HepG2 (cell line): ENCODE measurements at regions not wholly inside any gene's neighbourhood (a gene's known extent, or its start where the extent isn't known, plus 50 kb on each side); places are given as distances from the start of the nearest gene placed in this dataset.

Experiments
- ATAC-seq: fragments of 200-7000 bp; cut with Tn5 transposase; 3 replicates; pipeline ENCODE4 v1.9.1; 2020; ENCODE audit warnings: mild to moderate bottlenecking, moderate library complexity
- BruUV-seq: library from RNA; stranded (reverse); fragments of 400-500 nt; replicated peaks from 2 replicates; lab custom pipeline; 2021; lab: Mats Ljungman, UMichigan
- CTCF ChIA-PET: fragments of 300-600 bp; formaldehyde crosslinking; extraction: SDS; loops from one replicate; lab custom pipeline; 2021; ENCODE audit warnings: low total read pairs, inconsistent platforms, low intra/inter-chr PET ratio; lab: Yijun Ruan, JAX
- POLR2A ChIA-PET: fragments of 350-600 bp; sonication (Branson Sonifier 250); formaldehyde crosslinking; loops from one replicate; lab custom pipeline; 2020; ENCODE audit warnings: antibody characterized with exemption, inconsistent platforms; lab: Yijun Ruan, JAX
- DNase-seq: peaks from one replicate; pipeline ENCODE4 v3.0.0-alpha.2; 2015; ENCODE audit warnings: low spot score
- FAIRE-seq: peaks from 3 replicates; lab custom pipeline; 2011; peaks lifted over from hg19 to GRCh38; lab: Jason Lieb, UNC
- H2AFZ ChIP-seq: one replicate; pipeline ENCODE4 v1.6.1; 2011; ENCODE audit warnings: low read length, inconsistent platforms
- H3K27ac ChIP-seq: fragments of 300-600 bp; 3 replicates; pipeline ENCODE4 v1.8.0; 2011; ENCODE audit warnings: mixed run types, mild to moderate bottlenecking, mixed read lengths, low read length, inconsistent platforms; ENCODE audit not compliant: insufficient read depth; ENCODE audit errors: extremely low read length
- H3K27me3 ChIP-seq, 2 experiments: fragments of 200-600 bp in 1 of 2; 2 replicates in 1 of 2; 3 replicates in 1 of 2; pipeline versions ENCODE4 v1.6.0 to v1.8.0; 2011; ENCODE audit warnings: low read length in 2 of 2, mild to moderate bottlenecking in 2 of 2, moderate library complexity in 2 of 2, inconsistent platforms in 1 of 2; ENCODE audit not compliant: insufficient read depth in 2 of 2, control insufficient read depth in 1 of 2
- H3K36me3 ChIP-seq, 2 experiments: fragments of 200-600 bp in 1 of 2; replicated peaks in 1 of 2; 2 replicates in 1 of 2; 3 replicates in 1 of 2; pipeline versions ENCODE4 v1.5.1 to v1.8.0; 2011; ENCODE audit warnings: low read length in 2 of 2, inconsistent platforms in 1 of 2; ENCODE audit not compliant: insufficient read depth in 2 of 2, control insufficient read depth in 1 of 2
- H3K4me1 ChIP-seq: 2 replicates; pipeline ENCODE4 v1.5.1; 2012; ENCODE audit warnings: low read length, inconsistent platforms; ENCODE audit not compliant: insufficient read depth
- H3K4me2 ChIP-seq: 2 replicates; pipeline ENCODE4 v1.6.0; 2011; ENCODE audit warnings: low read depth, low read length, inconsistent platforms
- H3K4me3 ChIP-seq, 3 experiments: fragments of 200-600 bp in 1 of 3; sonication (generic), shearing (Covaris generic) in 1 of 3; replicated peaks in 1 of 3; 2 replicates each; pipeline ENCODE4 v1.5.1; 2011 to 2016; ENCODE audit warnings: low read length in 3 of 3, inconsistent platforms in 2 of 3, low read depth in 2 of 3, mild to moderate bottlenecking in 2 of 3, control low read depth in 1 of 3, mixed read lengths in 1 of 3; ENCODE audit not compliant: insufficient read depth in 1 of 3
- H3K79me2 ChIP-seq: one replicate; pipeline ENCODE4 v1.6.1; 2011; ENCODE audit warnings: low read length, inconsistent platforms; ENCODE audit not compliant: insufficient read depth
- H3K9ac ChIP-seq: 2 replicates; pipeline ENCODE4 v1.6.0; 2011; ENCODE audit warnings: mild to moderate bottlenecking, low read depth, low read length, inconsistent platforms; ENCODE audit not compliant: insufficient read depth
- H3K9me3 ChIP-seq: 2 replicates; pipeline ENCODE4 v1.5.1; 2012; ENCODE audit warnings: mild to moderate bottlenecking, low read length
- H4K20me1 ChIP-seq: 2 replicates; pipeline ENCODE4 v1.6.0; 2011; ENCODE audit warnings: inconsistent platforms, mild to moderate bottlenecking, low read length, moderate library complexity; ENCODE audit not compliant: insufficient read depth
- CBX2 ChIP-seq, 2 experiments: fragments of 200-600 bp in 1 of 2; sonication (generic); formaldehyde crosslinking in 1 of 2; IDR thresholded peaks; 2 replicates each; pipeline versions ENCODE4 v1.7.0 to v1.8.1; 2018 to 2022; ENCODE audit warnings: low read depth in 2 of 2, low read length in 1 of 2, mild to moderate bottlenecking in 1 of 2, missing genetic modification reagents in 1 of 2
- ETS1 ChIP-seq: sonication (generic); formaldehyde crosslinking; IDR thresholded peaks from 2 replicates; pipeline ENCODE4 v1.4.0; 2020; ENCODE audit warnings: missing genetic modification reagents
- GTF2F1 ChIP-seq: fragments of 150-350 bp; IDR thresholded peaks from 2 replicates; pipeline ENCODE4 v1.6.1; 2014; ENCODE audit warnings: low read length
- KDM5A ChIP-seq: fragments of 200-600 bp; sonication (generic); IDR thresholded peaks from 2 replicates; pipeline ENCODE4 v1.7.0; 2018; ENCODE audit warnings: antibody characterized with exemption, mild to moderate bottlenecking, low read length, borderline replicate concordance
- RERE ChIP-seq: IDR thresholded peaks from 2 replicates; pipeline ENCODE4 v1.6.1; 2016; ENCODE audit warnings: low read depth, missing genetic modification reagents, missing compliant biosample characterization
- SMYD3 ChIP-seq: sonication (generic); formaldehyde crosslinking; IDR thresholded peaks from 2 replicates; pipeline ENCODE4 v1.8.1; 2023; ENCODE audit warnings: mild to moderate bottlenecking, missing genetic modification reagents
- SUZ12 ChIP-seq: fragments of 150-350 bp; IDR thresholded peaks from 2 replicates; pipeline ENCODE4 v1.6.1; 2014; ENCODE audit warnings: low read depth, low read length
- ZHX1 ChIP-seq: sonication (generic); formaldehyde crosslinking; IDR thresholded peaks from 2 replicates; pipeline ENCODE4 v1.8.1; 2022; ENCODE audit warnings: low read depth, mild to moderate bottlenecking, missing genetic modification reagents
- ZNF503 ChIP-seq: sonication (generic); formaldehyde crosslinking; IDR thresholded peaks from 2 replicates; pipeline ENCODE4 v1.4.0; 2020; ENCODE audit warnings: missing genetic modification reagents
- WGBS: methylation state at CpG from one replicate; pipeline ENCODE4 v1.1.6; 2017; ENCODE audit warnings: low lambda C conversion rate; 5-methylcytosine and 5-hydroxymethylcytosine counted together
- in situ Hi-C: cut with HindIII; loops from 2 replicates; pipeline ENCODE4 v1.10.0; 2017; ENCODE audit warnings: low pct_unique_long_range_greater_than_20kb; ENCODE audit not compliant: extremely low pct_ligation_motif_present
- intact Hi-C: fragments of 100-400 bp; cut with micrococcal nuclease; formaldehyde crosslinking; loops from one replicate; pipeline ENCODE4 v1.10.0; 2022; ENCODE audit not compliant: unreplicated experiment

GRCh38 chr1:87880764-87881163 is 552.1 kb downstream of the LMO4 start:
- Histone ChIP-seq H3K36me3 (no peaks in the 10 kb centered on the region), H3K27me3 (no peaks in the 10 kb centered on the region), H3K4me2 (no peak overlapping the region), H3K9me3 (no peaks in the 10 kb centered on the region), H4K20me1 (no peaks in the 10 kb centered on the region), H3K4me3 (no peak overlapping the region), H3K4me1 (no peaks in the 10 kb centered on the region), H3K79me2 (no peaks in the 10 kb centered on the region), H3K27ac (no peak overlapping the region), H2AFZ (no peak overlapping the region), H3K9ac (no peak overlapping the region)
- ATAC-seq (no peak), FAIRE-seq (no peak), DNase-seq (peak; percentile 4)
- intact Hi-C loops (no loop called here), in situ Hi-C loops (no loop called here)
- ChIA-PET CTCF (no interaction called here), POLR2A (no interaction called here)
- no TSS peak for BruUV-seq
- WGBS: 3% methylated on average over 3 of the region's 3 CpGs
- TF ChIP-seq CBX2 (IDR thresholded peaks at IDR 0.05; ENCODE audit: low read depth, low read length): no peak
- no peak for TF ChIP-seq CBX2 (CRISPR knock-in tag; IDR thresholded peaks at IDR 0.05; ENCODE audit: low read depth)
- TF ChIP-seq RERE (CRISPR knock-in tag): no peak
- TF ChIP-seq SMYD3 (CRISPR knock-in tag): no peak
- no peak for TF ChIP-seq ZHX1 (CRISPR knock-in tag)
- TF ChIP-seq KDM5A: no peak
- TF ChIP-seq SUZ12: no peak
- TF ChIP-seq ETS1 (CRISPR knock-in tag): no peak
- TF ChIP-seq GTF2F1: no peak
- no peak for TF ChIP-seq ZNF503
